ENCODE measurements at regions not wholly inside any gene's neighbourhood (a gene's known extent, or its start where the extent isn't known, plus 50 kb on each side); places are given as distances from the start of the nearest gene placed in this dataset.

DNA sequence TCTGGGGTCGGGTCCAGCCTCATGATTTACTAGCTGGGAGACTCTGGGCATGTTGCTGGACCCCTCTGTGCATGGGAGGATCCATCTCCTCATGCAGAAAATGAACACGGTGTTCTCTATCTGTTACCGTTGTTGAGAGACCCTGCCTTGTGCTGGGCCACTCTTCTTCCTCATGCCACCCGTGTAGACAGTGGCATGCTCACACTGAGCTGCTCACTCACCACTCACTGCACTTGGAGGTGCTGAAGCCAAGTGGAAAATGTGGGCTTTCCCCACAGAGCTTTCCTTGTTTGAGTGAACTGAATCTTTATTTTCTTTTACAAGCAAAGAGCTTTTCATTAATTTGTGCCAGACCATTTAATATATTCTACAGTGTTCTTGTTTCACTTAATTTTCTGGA is 77.5 kb upstream of the GDF10 start:
- TF ChIP-seq POLR2AphosphoS5 (IDR thresholded peaks at IDR 0.05), result no peak
- no peak for TF ChIP-seq CTCF (IDR thresholded peaks at IDR 0.05)
- no peak for TF ChIP-seq POLR2A (IDR thresholded peaks at IDR 0.05)
- TF ChIP-seq EP300 (IDR thresholded peaks at IDR 0.05), result no peak
- no peaks in the 10 kb centered on the region for H3K4me1 ChIP-seq
- 75 to 79% methylated on average over 4 of the region's 4 CpGs for WGBS, 2 donors
- no peaks in the 10 kb centered on the region for H3K27me3 ChIP-seq
- no peak for DNase-seq
- H3K36me3 ChIP-seq, result no peaks in the 10 kb centered on the region
- intact Hi-C loops (cut with DNase I), result no loop called here
- no peak overlapping the region for H3K4me3 ChIP-seq
- H3K9me3 ChIP-seq, result no peaks in the 10 kb centered on the region
- H3K27ac ChIP-seq, result no peak overlapping the region

- H3K36me3 ChIP-seq, result no peaks in the 10 kb centered on the region
- TF ChIP-seq POLR2AphosphoS5 (IDR thresholded peaks at IDR 0.05), result no peak
- no peak for TF ChIP-seq CTCF (IDR thresholded peaks at IDR 0.05)
- TF ChIP-seq POLR2A (IDR thresholded peaks at IDR 0.05), result no peak
- no peak for TF ChIP-seq EP300 (IDR thresholded peaks at IDR 0.05)
- no peaks in the 10 kb centered on the region for H3K27me3 ChIP-seq
- no peaks in the 10 kb centered on the region for H3K9me3 ChIP-seq
- H3K4me1 ChIP-seq, result no peaks in the 10 kb centered on the region
- H3K4me3 ChIP-seq, result no peak overlapping the region
- no peak for DNase-seq
- WGBS, 2 donors, result 92 to 95% methylated on average over 1 of the region's 1 CpG
- intact Hi-C loops (cut with DNase I), result no loop called here
- H3K27ac ChIP-seq, result no peak overlapping the region
Measured at GRCh38 chr10:47223236-47223635, 76.8 kb upstream of the GDF10 start.

GRCh38 chr10:47224546-47225218 is 75.3 kb upstream of the GDF10 start:
- WGBS, 2 donors, result 9 to 61% methylated on average over 2 of the region's 2 CpGs
- TF ChIP-seq CTCF (IDR thresholded peaks at IDR 0.05) (no peak), EP300 (IDR thresholded peaks at IDR 0.05) (no peak), POLR2AphosphoS5 (IDR thresholded peaks at IDR 0.05) (no peak), POLR2A (IDR thresholded peaks at IDR 0.05) (no peak)
- no peaks in the 10 kb centered on the region for H3K9me3 ChIP-seq
- no peaks in the 10 kb centered on the region for H3K27me3 ChIP-seq
- no peak for DNase-seq
- H3K36me3 ChIP-seq, result no peaks in the 10 kb centered on the region
- intact Hi-C loops (cut with DNase I), result no loop called here
- H3K27ac ChIP-seq, result no peak overlapping the region
- H3K4me3 ChIP-seq, result no peak overlapping the region
- no peaks in the 10 kb centered on the region for H3K4me1 ChIP-seq

DNA sequence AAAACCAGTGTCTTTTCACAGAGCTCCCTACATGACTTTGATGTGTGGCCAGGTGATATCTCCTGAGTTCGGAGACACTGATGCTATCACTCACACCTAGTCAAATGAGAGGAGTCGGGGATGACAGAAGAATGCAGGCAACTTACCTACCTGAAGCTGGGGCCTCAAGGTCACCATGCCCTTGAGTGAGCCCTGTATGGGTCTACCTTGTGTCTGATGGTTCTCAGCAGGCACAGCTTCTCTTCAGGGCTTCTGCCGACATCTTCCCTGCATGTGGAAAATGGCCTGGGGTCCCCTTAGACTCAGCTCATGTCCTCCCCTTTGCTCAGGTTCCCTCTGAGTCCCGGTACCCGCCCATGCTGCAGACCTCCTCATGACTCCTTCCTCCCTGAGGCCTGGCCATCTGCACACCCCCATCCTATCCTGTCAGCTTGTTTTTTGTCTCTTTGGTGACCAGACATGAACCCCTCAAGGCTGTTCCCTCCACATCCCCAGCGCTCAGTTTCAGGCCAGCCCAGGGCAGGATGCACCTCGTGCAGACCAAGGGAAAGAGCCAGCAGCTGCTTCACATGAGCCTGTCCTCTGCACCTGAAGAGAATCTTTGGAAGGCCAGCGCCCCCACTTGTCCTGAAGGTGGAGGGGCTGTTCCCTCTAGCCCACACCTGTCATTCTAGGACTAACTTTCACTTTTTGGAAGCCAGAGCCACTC is 74.6 kb upstream of the GDF10 start:
- intact Hi-C loops (cut with DNase I), result no loop called here
- TF ChIP-seq POLR2AphosphoS5 (IDR thresholded peaks at IDR 0.05) (no peak), CTCF (IDR thresholded peaks at IDR 0.05) (no peak), POLR2A (IDR thresholded peaks at IDR 0.05) (no peak), EP300 (IDR thresholded peaks at IDR 0.05) (no peak)
- no peaks in the 10 kb centered on the region for H3K27me3 ChIP-seq
- WGBS, 2 donors, result 80 to 84% methylated on average over 8 of the region's 8 CpGs
- DNase-seq, result no peak
- H3K4me1 ChIP-seq, result no peaks in the 10 kb centered on the region
- no peaks in the 10 kb centered on the region for H3K9me3 ChIP-seq
- no peak overlapping the region for H3K4me3 ChIP-seq
- no peak overlapping the region for H3K27ac ChIP-seq
- no peaks in the 10 kb centered on the region for H3K36me3 ChIP-seq

All from sigmoid colon (tissue), 6 donors.